ENCODE measurements at regions not wholly inside any gene's neighbourhood (a gene's known extent, or its start where the extent isn't known, plus 50 kb on each side); places are given as distances from the start of the nearest gene placed in this dataset.

DNA sequence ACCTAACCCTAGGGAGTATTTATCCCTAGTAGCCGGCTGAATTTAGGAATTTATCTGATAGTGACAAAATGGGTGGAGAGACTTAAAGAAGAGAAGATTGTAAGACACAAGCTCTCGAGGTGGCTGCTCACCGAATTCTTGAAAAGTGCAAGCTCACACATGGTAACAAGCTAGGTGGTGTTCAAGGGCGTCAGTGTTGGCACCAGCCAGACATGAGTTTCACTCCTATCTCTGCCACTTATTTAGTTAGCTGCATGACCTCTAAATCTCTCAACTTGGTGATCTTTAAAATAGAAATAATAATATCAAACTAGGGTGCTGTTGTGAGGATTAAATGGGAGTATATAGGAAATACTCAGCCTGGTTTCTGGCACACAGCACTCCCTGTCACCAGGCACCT is 102.6 kb upstream of the APCDD1 start:
- TF ChIP-seq, protein P1, sequence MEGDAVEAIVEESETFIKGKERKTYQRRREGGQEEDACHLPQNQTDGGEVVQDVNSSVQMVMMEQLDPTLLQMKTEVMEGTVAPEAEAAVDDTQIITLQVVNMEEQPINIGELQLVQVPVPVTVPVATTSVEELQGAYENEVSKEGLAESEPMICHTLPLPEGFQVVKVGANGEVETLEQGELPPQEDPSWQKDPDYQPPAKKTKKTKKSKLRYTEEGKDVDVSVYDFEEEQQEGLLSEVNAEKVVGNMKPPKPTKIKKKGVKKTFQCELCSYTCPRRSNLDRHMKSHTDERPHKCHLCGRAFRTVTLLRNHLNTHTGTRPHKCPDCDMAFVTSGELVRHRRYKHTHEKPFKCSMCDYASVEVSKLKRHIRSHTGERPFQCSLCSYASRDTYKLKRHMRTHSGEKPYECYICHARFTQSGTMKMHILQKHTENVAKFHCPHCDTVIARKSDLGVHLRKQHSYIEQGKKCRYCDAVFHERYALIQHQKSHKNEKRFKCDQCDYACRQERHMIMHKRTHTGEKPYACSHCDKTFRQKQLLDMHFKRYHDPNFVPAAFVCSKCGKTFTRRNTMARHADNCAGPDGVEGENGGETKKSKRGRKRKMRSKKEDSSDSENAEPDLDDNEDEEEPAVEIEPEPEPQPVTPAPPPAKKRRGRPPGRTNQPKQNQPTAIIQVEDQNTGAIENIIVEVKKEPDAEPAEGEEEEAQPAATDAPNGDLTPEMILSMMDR (IDR thresholded peaks at IDR 0.05) = no peak
- no peak for TF ChIP-seq POLR2A (IDR thresholded peaks at IDR 0.05)
